ENCODE measurements at regions not wholly inside any gene's neighbourhood (a gene's known extent, or its start where the extent isn't known, plus 50 kb on each side); places are given as distances from the start of the nearest gene placed in this dataset.

DNA sequence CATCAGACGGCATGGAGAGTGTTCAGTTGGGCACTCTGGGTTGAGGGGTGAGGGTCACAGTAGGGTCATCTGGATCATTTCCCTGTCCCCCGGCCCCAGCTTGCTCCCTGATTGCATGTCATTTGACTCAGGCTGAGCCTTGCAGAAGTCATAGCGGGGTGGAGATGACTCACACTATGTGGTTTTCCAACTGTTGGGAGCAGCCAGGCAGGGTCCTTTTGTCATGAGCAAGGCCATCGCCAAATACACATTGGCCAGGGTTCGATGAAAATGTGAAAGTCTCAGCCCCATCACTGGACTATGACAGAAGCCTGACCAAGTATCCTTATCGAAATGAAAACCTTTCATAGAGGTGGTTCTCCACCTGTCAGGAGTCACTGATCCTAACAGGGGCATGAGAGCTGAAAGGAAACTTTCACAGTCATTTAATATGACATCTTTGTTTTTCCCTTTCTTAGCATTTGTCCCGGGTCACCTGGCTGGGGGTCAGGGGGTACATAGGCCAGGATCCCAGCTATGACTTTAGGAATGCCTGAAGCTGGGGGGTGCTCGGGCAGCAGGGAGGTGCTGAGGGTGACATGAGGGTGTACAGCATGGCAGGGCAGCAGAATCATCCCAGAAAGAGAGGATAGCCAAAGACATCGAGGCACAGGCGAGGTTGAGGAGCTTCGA is 70.2 kb upstream of the CD93 start:
- Histone ChIP-seq H3K9me1 (replicated peaks; ENCODE audit: control insufficient read depth, extremely low read depth, insufficient read depth, low read length) (no peaks in the 10 kb centered on the region), H3K9me3 (replicated peaks; ENCODE audit: control insufficient read depth, insufficient read depth, low read length) (no peaks in the 10 kb centered on the region), H3K4me2 (ENCODE audit: insufficient read depth, low read length) (peak overlapping the region; percentile 8), H4K20me1 (replicated peaks; ENCODE audit: control insufficient read depth, extremely low read depth, insufficient read depth, low read length) (no peaks in the 10 kb centered on the region), H3K27ac (ENCODE audit: insufficient read depth, low read depth, low read length) (peak overlapping the region; percentile 48), H3K79me2 (ENCODE audit: control insufficient read depth, insufficient read depth, low read length) (no peaks in the 10 kb centered on the region), H3K9ac (replicated peaks; ENCODE audit: extremely low read depth, insufficient read depth, low read length) (no peak overlapping the region), H3K4me1 (ENCODE audit: control insufficient read depth, extremely low read depth, insufficient read depth, low read length) (peaks cover 59% of the 10 kb centered on the region), H3K27me3 (ENCODE audit: control insufficient read depth in 2 of 2, insufficient read depth in 2 of 2, low read length in 2 of 2) (no peaks in the 10 kb centered on the region), H2AFZ (ENCODE audit: low read depth, low read length) (peak overlapping the region; percentile 17), H3K36me3 (ENCODE audit: control insufficient read depth in 2 of 2, extremely low read depth in 1 of 2, insufficient read depth in 2 of 2, low read length in 2 of 2) (no peaks in the 10 kb centered on the region), H3K4me3 (replicated peaks in 1 of 3; ENCODE audit: insufficient read depth in 1 of 3, low read depth in 1 of 3, low read length in 3 of 3) (no peak overlapping the region)
- FAIRE-seq (peak; percentile 91), DNase-seq (ENCODE audit: low read depth, low spot score) (peak; percentile 65)
- CTCF ChIA-PET: interaction anchor here (1.0 to 1.5 kb wide), 6 partner anchors 9 to 64 kb away, joined by 3 to 4 read pairs (median 3); no protein-coding TSS in a partner anchor
- intact Hi-C loops (cut with micrococcal nuclease): no loop called here
- no TSS peak for BruUV-seq (replicated peaks)
- POLR2A ChIA-PET: no interaction called here
- TF ChIP-seq FOS (IDR thresholded peaks at IDR 0.05; ENCODE audit: borderline replicate concordance, insufficient read depth, low read length): peak; percentile 87
- TF ChIP-seq MYC (IDR thresholded peaks at IDR 0.05; ENCODE audit: low read depth, low read length): no peak
- TF ChIP-seq POLR2AphosphoS5 (IDR thresholded peaks at IDR 0.05; ENCODE audit: insufficient read depth, low read depth, low read length): peak; percentile 55
- TF ChIP-seq GATA2 (IDR thresholded peaks at IDR 0.05; ENCODE audit: insufficient read depth, insufficient read length, low read depth, low read length): peak; percentile 55
- TF ChIP-seq, protein P1, sequence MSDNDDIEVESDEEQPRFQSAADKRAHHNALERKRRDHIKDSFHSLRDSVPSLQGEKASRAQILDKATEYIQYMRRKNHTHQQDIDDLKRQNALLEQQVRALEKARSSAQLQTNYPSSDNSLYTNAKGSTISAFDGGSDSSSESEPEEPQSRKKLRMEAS (IDR thresholded peaks at IDR 0.05; ENCODE audit: insufficient read depth, insufficient read length): no peak
- dilution Hi-C loops (cut with MboI; ENCODE audit: extremely low pct_ligation_motif_present, low sequenced_read_pairs): no loop called here

DNA sequence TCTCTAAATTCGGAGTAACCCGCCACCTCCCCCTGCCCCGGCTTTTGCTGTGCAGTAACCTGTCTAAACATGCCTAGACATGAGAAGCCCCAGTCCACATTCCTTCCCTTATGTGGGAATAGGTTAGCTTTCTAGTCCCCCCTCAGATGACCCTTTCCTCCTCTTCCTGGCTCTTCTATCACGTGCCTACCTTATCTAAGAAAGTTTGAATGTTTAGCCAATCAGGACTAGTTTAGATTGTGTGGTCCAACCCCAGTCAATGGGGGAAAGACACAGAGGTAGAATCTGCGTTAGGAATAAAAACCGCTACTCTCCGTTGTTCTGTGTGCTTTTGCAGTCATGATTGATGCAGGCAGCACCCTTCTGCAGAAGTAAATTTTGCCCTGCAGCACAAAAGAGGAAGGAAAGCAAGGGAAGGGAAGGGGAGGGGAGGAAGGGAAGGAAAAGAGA is 69.0 kb upstream of the CD93 start:
- H3K27me3 ChIP-seq (ENCODE audit: control insufficient read depth in 2 of 2, insufficient read depth in 2 of 2, low read length in 2 of 2): no peaks in the 10 kb centered on the region
- H3K36me3 ChIP-seq (ENCODE audit: control insufficient read depth in 2 of 2, extremely low read depth in 1 of 2, insufficient read depth in 2 of 2, low read length in 2 of 2): no peaks in the 10 kb centered on the region
- TF ChIP-seq POLR2AphosphoS5 (IDR thresholded peaks at IDR 0.05; ENCODE audit: insufficient read depth, low read depth, low read length): no peak
- TF ChIP-seq, protein P2, sequence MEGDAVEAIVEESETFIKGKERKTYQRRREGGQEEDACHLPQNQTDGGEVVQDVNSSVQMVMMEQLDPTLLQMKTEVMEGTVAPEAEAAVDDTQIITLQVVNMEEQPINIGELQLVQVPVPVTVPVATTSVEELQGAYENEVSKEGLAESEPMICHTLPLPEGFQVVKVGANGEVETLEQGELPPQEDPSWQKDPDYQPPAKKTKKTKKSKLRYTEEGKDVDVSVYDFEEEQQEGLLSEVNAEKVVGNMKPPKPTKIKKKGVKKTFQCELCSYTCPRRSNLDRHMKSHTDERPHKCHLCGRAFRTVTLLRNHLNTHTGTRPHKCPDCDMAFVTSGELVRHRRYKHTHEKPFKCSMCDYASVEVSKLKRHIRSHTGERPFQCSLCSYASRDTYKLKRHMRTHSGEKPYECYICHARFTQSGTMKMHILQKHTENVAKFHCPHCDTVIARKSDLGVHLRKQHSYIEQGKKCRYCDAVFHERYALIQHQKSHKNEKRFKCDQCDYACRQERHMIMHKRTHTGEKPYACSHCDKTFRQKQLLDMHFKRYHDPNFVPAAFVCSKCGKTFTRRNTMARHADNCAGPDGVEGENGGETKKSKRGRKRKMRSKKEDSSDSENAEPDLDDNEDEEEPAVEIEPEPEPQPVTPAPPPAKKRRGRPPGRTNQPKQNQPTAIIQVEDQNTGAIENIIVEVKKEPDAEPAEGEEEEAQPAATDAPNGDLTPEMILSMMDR (IDR thresholded peaks at IDR 0.05; ENCODE audit: extremely low read depth in 1 of 2, insufficient read depth in 1 of 2, low read depth in 1 of 2, low read length in 2 of 2): no peak
- TF ChIP-seq, protein P1 (IDR thresholded peaks at IDR 0.05; ENCODE audit: insufficient read depth, insufficient read length): no peak
- no peak for TF ChIP-seq FOS (IDR thresholded peaks at IDR 0.05; ENCODE audit: borderline replicate concordance, insufficient read depth, low read length)
- no peak for TF ChIP-seq GATA2 (IDR thresholded peaks at IDR 0.05; ENCODE audit: insufficient read depth, insufficient read length, low read depth, low read length)
- TF ChIP-seq EZH2 (IDR thresholded peaks at IDR 0.05; ENCODE audit: borderline replicate concordance, low read depth, low read length, severe bottlenecking): no peak
- TF ChIP-seq MYC (IDR thresholded peaks at IDR 0.05; ENCODE audit: low read depth, low read length): no peak
- no peak for TF ChIP-seq POLR2A (IDR thresholded peaks at IDR 0.05; ENCODE audit: low read depth, low read length)
- TF ChIP-seq JUN (IDR thresholded peaks at IDR 0.05; ENCODE audit: borderline replicate concordance, insufficient read depth, insufficient read length, low read depth): no peak
- ChIA-PET POLR2A (no interaction called here), CTCF (interaction anchor here (1.1 to 1.4 kb wide), 4 partner anchors 17 to 90 kb away, joined by 3 read pairs; no protein-coding TSS in a partner anchor)
- BruUV-seq (replicated peaks): no TSS peak
- no peaks in the 10 kb centered on the region for H3K9me3 ChIP-seq (replicated peaks; ENCODE audit: control insufficient read depth, insufficient read depth, low read length)
- H2AFZ ChIP-seq (ENCODE audit: low read depth, low read length): no peak overlapping the region
- peaks cover 47% of the 10 kb centered on the region for H3K4me1 ChIP-seq (ENCODE audit: control insufficient read depth, extremely low read depth, insufficient read depth, low read length)
- dilution Hi-C loops (cut with MboI; ENCODE audit: extremely low pct_ligation_motif_present, low sequenced_read_pairs): no loop called here
- no peak overlapping the region for H3K4me2 ChIP-seq (ENCODE audit: insufficient read depth, low read length)
- no peaks in the 10 kb centered on the region for H4K20me1 ChIP-seq (replicated peaks; ENCODE audit: control insufficient read depth, extremely low read depth, insufficient read depth, low read length)
- no peak overlapping the region for H3K27ac ChIP-seq (ENCODE audit: insufficient read depth, low read depth, low read length)
- DNase-seq (ENCODE audit: low read depth, low spot score): no peak
- intact Hi-C loops (cut with micrococcal nuclease): no loop called here
- H3K9me1 ChIP-seq (replicated peaks; ENCODE audit: control insufficient read depth, extremely low read depth, insufficient read depth, low read length): no peaks in the 10 kb centered on the region
- no peaks in the 10 kb centered on the region for H3K79me2 ChIP-seq (ENCODE audit: control insufficient read depth, insufficient read depth, low read length)
- H3K9ac ChIP-seq (replicated peaks; ENCODE audit: extremely low read depth, insufficient read depth, low read length): no peak overlapping the region
- H3K4me3 ChIP-seq (replicated peaks in 1 of 3; ENCODE audit: insufficient read depth in 1 of 3, low read depth in 1 of 3, low read length in 3 of 3): no peak overlapping the region
- no peak for FAIRE-seq

Data from endothelial cell of umbilical vein (primary cell).